Activated T-helper 9 cell treated with anti-CD3 and anti-CD28 coated beads, Interleukin-2, amount 50 U/mL, for 16 hours (primary cell): ENCODE measurements at regions not wholly inside any gene's neighbourhood (a gene's known extent, or its start where the extent isn't known, plus 50 kb on each side); places are given as distances from the start of the nearest gene placed in this dataset.
"Not testable (repeated sequence)": the region's sequence is repeated elsewhere in the genome, so short reads cannot be mapped to it uniquely, and the experiment has no call there.

Source experiments
- DNase-seq: peaks from one replicate; pipeline ENCODE4 v3.0.0-alpha.2; 2020; ENCODE audit warnings: low read depth

- DNase-seq, result no peak
These were observed 133.7 kb upstream of the ST8SIA4 start for GRCh38 chr5:101036778-101037177.

- DNase-seq, result no peak
These were observed 132.3 kb upstream of the ST8SIA4 start for GRCh38 chr5:101035425-101035824.

- no peak for DNase-seq
These were observed 121.2 kb upstream of the ST8SIA4 start for GRCh38 chr5:101024299-101024698.

GRCh38 chr5:101018299-101018698 is 115.2 kb upstream of the ST8SIA4 start:
- DNase-seq, result no peak

GRCh38 chr5:101012880-101013279 is 109.8 kb upstream of the ST8SIA4 start:
- no peak for DNase-seq

GRCh38 chr5:101009758-101010519 is 106.9 kb upstream of the ST8SIA4 start:
- DNase-seq, result no peak

GRCh38 chr5:100992354-100992753 is 89.3 kb upstream of the ST8SIA4 start:
- DNase-seq, result no peak

GRCh38 chr5:100983601-100984000 is 80.5 kb upstream of the ST8SIA4 start:
- DNase-seq, result not testable (repeated sequence)

- DNase-seq, result no peak
These were observed 71.0 kb upstream of the ST8SIA4 start for GRCh38 chr5:100974082-100974481.

- no peak for DNase-seq
These were observed 67.7 kb upstream of the ST8SIA4 start for GRCh38 chr5:100970646-100971255.

- DNase-seq, result no peak
These were observed 62.2 kb upstream of the ST8SIA4 start for GRCh38 chr5:100965291-100965690.
